Stomach (tissue), 4 donors: ENCODE measurements at regions not wholly inside any gene's neighbourhood (a gene's known extent, or its start where the extent isn't known, plus 50 kb on each side); places are given as distances from the start of the nearest gene placed in this dataset.

Source experiments
- POLR2A ChIP-seq, 4 donors: fragments of 450-650 bp; IDR thresholded peaks; one replicate each; pipeline ENCODE4 v1.6.1; 2016; ENCODE audit warnings: antibody characterized with exemption in 4 of 4, control low read depth in 2 of 4, mild to moderate bottlenecking in 1 of 4, moderate library complexity in 1 of 4
- TF ChIP-seq, protein P1 (sequence below), 7 experiments: fragments of 450-650 bp in 4 of 7; fragments of 200-600 bp in 3 of 7; sonication (generic) in 3 of 7; IDR thresholded peaks; one replicate each; pipeline ENCODE4 v1.5.1; 2016 to 2019; ENCODE audit warnings: antibody characterized with exemption in 7 of 7, control low read depth in 2 of 7, mild to moderate bottlenecking in 1 of 7

GRCh38 chr20:54295686-54296085 lies 87.8 kb downstream of the PFDN4 start:
- TF ChIP-seq, protein P1, sequence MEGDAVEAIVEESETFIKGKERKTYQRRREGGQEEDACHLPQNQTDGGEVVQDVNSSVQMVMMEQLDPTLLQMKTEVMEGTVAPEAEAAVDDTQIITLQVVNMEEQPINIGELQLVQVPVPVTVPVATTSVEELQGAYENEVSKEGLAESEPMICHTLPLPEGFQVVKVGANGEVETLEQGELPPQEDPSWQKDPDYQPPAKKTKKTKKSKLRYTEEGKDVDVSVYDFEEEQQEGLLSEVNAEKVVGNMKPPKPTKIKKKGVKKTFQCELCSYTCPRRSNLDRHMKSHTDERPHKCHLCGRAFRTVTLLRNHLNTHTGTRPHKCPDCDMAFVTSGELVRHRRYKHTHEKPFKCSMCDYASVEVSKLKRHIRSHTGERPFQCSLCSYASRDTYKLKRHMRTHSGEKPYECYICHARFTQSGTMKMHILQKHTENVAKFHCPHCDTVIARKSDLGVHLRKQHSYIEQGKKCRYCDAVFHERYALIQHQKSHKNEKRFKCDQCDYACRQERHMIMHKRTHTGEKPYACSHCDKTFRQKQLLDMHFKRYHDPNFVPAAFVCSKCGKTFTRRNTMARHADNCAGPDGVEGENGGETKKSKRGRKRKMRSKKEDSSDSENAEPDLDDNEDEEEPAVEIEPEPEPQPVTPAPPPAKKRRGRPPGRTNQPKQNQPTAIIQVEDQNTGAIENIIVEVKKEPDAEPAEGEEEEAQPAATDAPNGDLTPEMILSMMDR (IDR thresholded peaks at IDR 0.05) = no peak
- no peak for TF ChIP-seq POLR2A (IDR thresholded peaks at IDR 0.05)
